ENCODE measurements at regions not wholly inside any gene's neighbourhood (a gene's known extent, or its start where the extent isn't known, plus 50 kb on each side); places are given as distances from the start of the nearest gene placed in this dataset.

DNA sequence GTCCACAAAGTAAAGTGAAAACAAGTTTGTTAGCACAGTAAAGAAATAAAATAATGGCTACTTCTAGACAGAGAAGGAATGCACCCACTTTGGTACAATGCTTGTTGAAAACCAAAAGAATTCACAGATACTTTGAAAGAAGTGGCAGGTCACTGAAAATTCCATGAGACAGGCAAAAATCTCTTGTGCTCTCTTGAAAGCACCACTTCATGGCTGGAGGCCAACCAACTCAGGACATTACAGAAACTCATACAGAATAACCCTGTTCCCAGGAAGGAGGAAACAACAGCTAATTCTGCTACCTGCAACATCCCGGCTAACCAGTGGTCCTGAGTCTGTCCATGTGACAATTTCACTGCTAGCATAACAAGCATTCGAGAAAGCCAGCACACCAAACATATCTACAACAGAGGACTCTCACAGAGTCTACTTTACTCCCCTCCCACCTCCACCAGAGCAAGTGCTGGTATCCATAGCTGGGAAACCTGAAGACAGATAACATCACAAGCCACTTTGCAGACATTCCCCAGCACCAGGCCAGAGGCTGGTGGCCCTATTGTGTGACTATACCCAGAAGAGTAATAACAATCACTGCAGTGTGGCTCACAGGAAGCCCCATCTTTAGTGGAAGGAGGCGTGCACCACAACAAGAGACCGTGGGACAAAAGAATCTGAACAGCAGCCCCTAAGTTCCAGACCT is 255.3 kb upstream of the SLITRK3 start:
- H3K9me1 ChIP-seq (ENCODE audit: control insufficient read depth, extremely low read depth, insufficient read depth, low read length), result no peaks in the 10 kb centered on the region
- H3K4me3 ChIP-seq (ENCODE audit: control insufficient read depth in 2 of 3, extremely low read depth in 1 of 3, insufficient read depth in 2 of 3, low read depth in 1 of 3, low read length in 3 of 3), result no peak overlapping the region
- no peaks in the 10 kb centered on the region for H3K36me3 ChIP-seq (ENCODE audit: control insufficient read depth in 2 of 2, extremely low read depth in 1 of 2, insufficient read depth in 2 of 2, low read length in 2 of 2)
- no peaks in the 10 kb centered on the region for H3K79me2 ChIP-seq (ENCODE audit: control insufficient read depth, insufficient read depth, low read length)
- no peaks in the 10 kb centered on the region for H3K27me3 ChIP-seq (ENCODE audit: control insufficient read depth, extremely low read depth, insufficient read depth, low read length)
- DNase-seq (ENCODE audit: low read depth, low spot score), result no peak
- H2AFZ ChIP-seq (ENCODE audit: control insufficient read depth, low read length), result no peak overlapping the region
- H3K4me2 ChIP-seq (ENCODE audit: control insufficient read depth, extremely low read depth, insufficient read depth, low read depth, low read length), result no peak overlapping the region
- TF ChIP-seq, protein P1, sequence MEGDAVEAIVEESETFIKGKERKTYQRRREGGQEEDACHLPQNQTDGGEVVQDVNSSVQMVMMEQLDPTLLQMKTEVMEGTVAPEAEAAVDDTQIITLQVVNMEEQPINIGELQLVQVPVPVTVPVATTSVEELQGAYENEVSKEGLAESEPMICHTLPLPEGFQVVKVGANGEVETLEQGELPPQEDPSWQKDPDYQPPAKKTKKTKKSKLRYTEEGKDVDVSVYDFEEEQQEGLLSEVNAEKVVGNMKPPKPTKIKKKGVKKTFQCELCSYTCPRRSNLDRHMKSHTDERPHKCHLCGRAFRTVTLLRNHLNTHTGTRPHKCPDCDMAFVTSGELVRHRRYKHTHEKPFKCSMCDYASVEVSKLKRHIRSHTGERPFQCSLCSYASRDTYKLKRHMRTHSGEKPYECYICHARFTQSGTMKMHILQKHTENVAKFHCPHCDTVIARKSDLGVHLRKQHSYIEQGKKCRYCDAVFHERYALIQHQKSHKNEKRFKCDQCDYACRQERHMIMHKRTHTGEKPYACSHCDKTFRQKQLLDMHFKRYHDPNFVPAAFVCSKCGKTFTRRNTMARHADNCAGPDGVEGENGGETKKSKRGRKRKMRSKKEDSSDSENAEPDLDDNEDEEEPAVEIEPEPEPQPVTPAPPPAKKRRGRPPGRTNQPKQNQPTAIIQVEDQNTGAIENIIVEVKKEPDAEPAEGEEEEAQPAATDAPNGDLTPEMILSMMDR (optimal IDR thresholded peaks at IDR 0.05 in 1 of 3, IDR thresholded peaks at IDR 0.05 in 1 of 3, conservative IDR thresholded peaks at IDR 0.05 in 1 of 3; ENCODE audit: extremely low read depth in 1 of 3, insufficient read depth in 2 of 3, low read length in 3 of 3), result no peak
- TF ChIP-seq EZH2 (IDR thresholded peaks at IDR 0.05; ENCODE audit: low read length), result no peak
- H3K9me3 ChIP-seq (ENCODE audit: control insufficient read depth, low read depth, low read length), result no peaks in the 10 kb centered on the region
- H3K9ac ChIP-seq (ENCODE audit: control insufficient read depth, extremely low read depth, insufficient read depth, low read length), result no peak overlapping the region
- H3K4me1 ChIP-seq (ENCODE audit: control insufficient read depth, extremely low read depth, insufficient read depth, low read length), result no peaks in the 10 kb centered on the region
- no peak for FAIRE-seq
- dilution Hi-C loops (cut with MboI; ENCODE audit: extremely low pct_ligation_motif_present, low sequenced_read_pairs), result no loop called here
- no peaks in the 10 kb centered on the region for H4K20me1 ChIP-seq (ENCODE audit: control insufficient read depth, extremely low read depth, insufficient read depth, low read length)
- H3K27ac ChIP-seq (ENCODE audit: control insufficient read depth, insufficient read depth, low read length), result no peak overlapping the region

- H3K9ac ChIP-seq (ENCODE audit: control insufficient read depth, extremely low read depth, insufficient read depth, low read length), result no peak overlapping the region
- no peak overlapping the region for H3K4me2 ChIP-seq (ENCODE audit: control insufficient read depth, extremely low read depth, insufficient read depth, low read depth, low read length)
- FAIRE-seq (no peak), DNase-seq (ENCODE audit: low read depth, low spot score) (no peak)
- H3K36me3 ChIP-seq (ENCODE audit: control insufficient read depth in 2 of 2, extremely low read depth in 1 of 2, insufficient read depth in 2 of 2, low read length in 2 of 2), result no peaks in the 10 kb centered on the region
- no peaks in the 10 kb centered on the region for H3K79me2 ChIP-seq (ENCODE audit: control insufficient read depth, insufficient read depth, low read length)
- H2AFZ ChIP-seq (ENCODE audit: control insufficient read depth, low read length), result no peak overlapping the region
- no peaks in the 10 kb centered on the region for H3K9me3 ChIP-seq (ENCODE audit: control insufficient read depth, low read depth, low read length)
- dilution Hi-C loops (cut with MboI; ENCODE audit: extremely low pct_ligation_motif_present, low sequenced_read_pairs), result no loop called here
- H3K27me3 ChIP-seq (ENCODE audit: control insufficient read depth, extremely low read depth, insufficient read depth, low read length), result no peaks in the 10 kb centered on the region
- no peaks in the 10 kb centered on the region for H3K4me1 ChIP-seq (ENCODE audit: control insufficient read depth, extremely low read depth, insufficient read depth, low read length)
- TF ChIP-seq EZH2 (IDR thresholded peaks at IDR 0.05; ENCODE audit: low read length), result no peak
- TF ChIP-seq, protein P1 (optimal IDR thresholded peaks at IDR 0.05 in 1 of 3, IDR thresholded peaks at IDR 0.05 in 1 of 3, conservative IDR thresholded peaks at IDR 0.05 in 1 of 3; ENCODE audit: extremely low read depth in 1 of 3, insufficient read depth in 2 of 3, low read length in 3 of 3), result no peak
- no peaks in the 10 kb centered on the region for H4K20me1 ChIP-seq (ENCODE audit: control insufficient read depth, extremely low read depth, insufficient read depth, low read length)
- no peak overlapping the region for H3K27ac ChIP-seq (ENCODE audit: control insufficient read depth, insufficient read depth, low read length)
- H3K9me1 ChIP-seq (ENCODE audit: control insufficient read depth, extremely low read depth, insufficient read depth, low read length), result no peaks in the 10 kb centered on the region
- no peak overlapping the region for H3K4me3 ChIP-seq (ENCODE audit: control insufficient read depth in 2 of 3, extremely low read depth in 1 of 3, insufficient read depth in 2 of 3, low read depth in 1 of 3, low read length in 3 of 3)
Observed at GRCh38 chr3:165446555-165446954, 250.4 kb upstream of the SLITRK3 start.
